ENCODE measurements at regions not wholly inside any gene's neighbourhood (a gene's known extent, or its start where the extent isn't known, plus 50 kb on each side); places are given as distances from the start of the nearest gene placed in this dataset.
"Not testable (repeated sequence)": the region's sequence is repeated elsewhere in the genome, so short reads cannot be mapped to it uniquely, and the experiment has no call there.

- ChIA-PET CTCF (no interaction called here), POLR2A (no interaction called here)
Observed at GRCh38 chr6:78629836-78630235, 237.5 kb upstream of the IRAK1BP1 start.

- CTCF ChIA-PET = no interaction called here
- POLR2A ChIA-PET = no interaction called here
Observed at GRCh38 chr6:78631976-78632375, 235.4 kb upstream of the IRAK1BP1 start.

- POLR2A ChIA-PET = no interaction called here
- CTCF ChIA-PET = no interaction called here
Observed at GRCh38 chr6:78639111-78640110, 227.9 kb upstream of the IRAK1BP1 start.

GRCh38 chr6:78643976-78644375 is 223.4 kb upstream of the IRAK1BP1 start:
- CTCF ChIA-PET = not testable (repeated sequence)

GRCh38 chr6:78646542-78647415 is 220.6 kb upstream of the IRAK1BP1 start:
- CTCF ChIA-PET, POLR2A ChIA-PET: not testable (repeated sequence)

More at GRCh38 chr6:78643976-78644375, 223.4 kb upstream of the IRAK1BP1 start:
- POLR2A ChIA-PET = not testable (repeated sequence)

- POLR2A ChIA-PET, CTCF ChIA-PET: not testable (repeated sequence)
Observed at GRCh38 chr6:78665819-78666218, 201.5 kb upstream of the IRAK1BP1 start.

- CTCF ChIA-PET = no interaction called here
- POLR2A ChIA-PET = no interaction called here
Observed at GRCh38 chr6:78666764-78667163, 200.6 kb upstream of the IRAK1BP1 start.

- ChIA-PET POLR2A (no interaction called here), CTCF (no interaction called here)
Observed at GRCh38 chr6:78670156-78670555, 197.2 kb upstream of the IRAK1BP1 start.

GRCh38 chr6:78670802-78671201 is 196.5 kb upstream of the IRAK1BP1 start:
- CTCF ChIA-PET = no interaction called here
- POLR2A ChIA-PET = no interaction called here

- POLR2A ChIA-PET, CTCF ChIA-PET: not testable (repeated sequence)
Observed at GRCh38 chr6:78676069-78677007, 191.0 kb upstream of the IRAK1BP1 start.

- ChIA-PET CTCF (no interaction called here), POLR2A (no interaction called here)
Observed at GRCh38 chr6:78688668-78689067, 178.7 kb upstream of the IRAK1BP1 start.

- ChIA-PET CTCF (no interaction called here), POLR2A (no interaction called here)
Observed at GRCh38 chr6:78693835-78694234, 173.5 kb upstream of the IRAK1BP1 start.

- CTCF ChIA-PET, POLR2A ChIA-PET: not testable (repeated sequence)
Observed at GRCh38 chr6:78694628-78695027, 172.7 kb upstream of the IRAK1BP1 start.

- POLR2A ChIA-PET = no interaction called here
- CTCF ChIA-PET = no interaction called here
Observed at GRCh38 chr6:78700991-78701390, 166.4 kb upstream of the IRAK1BP1 start.

GRCh38 chr6:78701407-78701806 is 165.9 kb upstream of the IRAK1BP1 start:
- POLR2A ChIA-PET = no interaction called here
- CTCF ChIA-PET = no interaction called here

GRCh38 chr6:78709021-78709420 is 158.3 kb upstream of the IRAK1BP1 start:
- ChIA-PET CTCF (interaction anchor here (0.8 kb wide), 1 partner anchor 9 kb away, joined by 3 read pairs; no protein-coding TSS in a partner anchor), POLR2A (no interaction called here)

- ChIA-PET POLR2A (no interaction called here), CTCF (no interaction called here)
Observed at GRCh38 chr6:78713564-78713963, 153.8 kb upstream of the IRAK1BP1 start.

GRCh38 chr6:78744144-78744543 is 123.2 kb upstream of the IRAK1BP1 start:
- POLR2A ChIA-PET = no interaction called here
- CTCF ChIA-PET = no interaction called here

- CTCF ChIA-PET = no interaction called here
- POLR2A ChIA-PET = no interaction called here
Observed at GRCh38 chr6:78746457-78746856, 120.9 kb upstream of the IRAK1BP1 start.

GRCh38 chr6:78749326-78749725 is 118.0 kb upstream of the IRAK1BP1 start:
- CTCF ChIA-PET = no interaction called here

More at GRCh38 chr6:78749326-78749725, 118.0 kb upstream of the IRAK1BP1 start:
- POLR2A ChIA-PET = no interaction called here
